GM23248 (cell line): ENCODE measurements at regions not wholly inside any gene's neighbourhood (a gene's known extent, or its start where the extent isn't known, plus 50 kb on each side); places are given as distances from the start of the nearest gene placed in this dataset.

ENCODE experiments used
- EZH2 ChIP-seq: fragments of 200-600 bp; sonication (generic); IDR thresholded peaks from 2 replicates; pipeline ENCODE4 v1.6.1; 2018; ENCODE audit warnings: antibody characterized with exemption, mild to moderate bottlenecking; ENCODE audit not compliant: insufficient read depth, poor library complexity, severe bottlenecking
- EZH2phosphoT487 ChIP-seq: fragments of 200-600 bp; sonication (generic); IDR thresholded peaks from 2 replicates; pipeline ENCODE4 v1.6.1; 2018; ENCODE audit warnings: antibody characterized with exemption, moderate library complexity, mild to moderate bottlenecking, low read depth; ENCODE audit not compliant: insufficient read depth

- TF ChIP-seq EZH2 (no peak), EZH2phosphoT487 (no peak)
Observed at GRCh38 chr7:114818501-114818900, 103.4 kb upstream of the MDFIC start.
